GM23338 (cell line): ENCODE measurements at regions not wholly inside any gene's neighbourhood (a gene's known extent, or its start where the extent isn't known, plus 50 kb on each side); places are given as distances from the start of the nearest gene placed in this dataset.

Experiments used
- ATAC-seq: fragments of 200-7000 bp; cut with Tn5 transposase; 3 replicates; pipeline ENCODE4 v1.9.1; 2020
- DNase-seq: peaks from one replicate; pipeline ENCODE4 v3.0.0-alpha.2; 2015; ENCODE audit warnings: low spot score
- H2AFZ ChIP-seq: fragments of 200-600 bp; sonication (generic); 2 replicates; pipeline ENCODE4 v1.8.0; 2016; ENCODE audit warnings: antibody characterized with exemption, mild to moderate bottlenecking, moderate library complexity
- H3F3A ChIP-seq: fragments of 200-600 bp; sonication (generic); replicated peaks from 2 replicates; pipeline ENCODE4 v1.8.0; 2017; ENCODE audit warnings: antibody characterized with exemption, mixed run types, low read depth
- H3K27ac ChIP-seq: fragments of 200-600 bp; sonication (generic); 2 replicates; pipeline ENCODE4 v1.6.1; 2016; ENCODE audit warnings: low read depth
- H3K27me3 ChIP-seq: fragments of 200-600 bp; sonication (generic); 2 replicates; pipeline ENCODE4 v1.8.0; 2016; ENCODE audit warnings: mild to moderate bottlenecking, mixed run types, moderate library complexity; ENCODE audit not compliant: insufficient read depth
- H3K36me3 ChIP-seq: fragments of 200-600 bp; sonication (generic); 2 replicates; pipeline ENCODE4 v1.8.0; 2016; ENCODE audit warnings: mild to moderate bottlenecking; ENCODE audit not compliant: insufficient read depth
- H3K4me1 ChIP-seq: fragments of 200-600 bp; sonication (generic); 2 replicates; pipeline ENCODE4 v1.8.0; 2016; ENCODE audit warnings: mild to moderate bottlenecking, moderate library complexity; ENCODE audit not compliant: insufficient read depth
- H3K4me2 ChIP-seq: fragments of 200-600 bp; sonication (generic); 2 replicates; pipeline ENCODE4 v1.7.1; 2017; ENCODE audit warnings: mixed run types
- H3K4me3 ChIP-seq: fragments of 200-600 bp; sonication (generic); 2 replicates; pipeline ENCODE4 v1.6.1; 2016; ENCODE audit warnings: mixed run types
- H3K79me2 ChIP-seq: fragments of 200-600 bp; sonication (generic); replicated peaks from 2 replicates; pipeline ENCODE4 v1.8.0; 2017; ENCODE audit warnings: mild to moderate bottlenecking; ENCODE audit not compliant: insufficient read depth
- H3K9me2 ChIP-seq: fragments of 200-600 bp; sonication (generic); 2 replicates; pipeline ENCODE4 v1.8.0; 2017; ENCODE audit not compliant: insufficient read depth
- H4K20me1 ChIP-seq: fragments of 200-600 bp; sonication (generic); replicated peaks from 2 replicates; pipeline ENCODE4 v1.8.0; 2017; ENCODE audit warnings: mild to moderate bottlenecking; ENCODE audit not compliant: insufficient read depth
- H3K27ac Mint-ChIP-seq: 2 replicates; pipeline ENCODE4 v1.8.0; 2020; ENCODE audit warnings: inconsistent platforms, mild to moderate bottlenecking, moderate library complexity, mixed read lengths
- H3K27me3 Mint-ChIP-seq: 3 replicates; pipeline ENCODE4 v1.8.0; 2022; ENCODE audit warnings: low read depth, mild to moderate bottlenecking, moderate library complexity, mixed read lengths, inconsistent platforms; ENCODE audit not compliant: insufficient read depth, poor library complexity
- H3K36me3 Mint-ChIP-seq: 3 replicates; pipeline ENCODE4 v1.8.0; 2021; ENCODE audit warnings: low read depth, mild to moderate bottlenecking, inconsistent platforms, moderate library complexity, mixed read lengths
- H3K4me1 Mint-ChIP-seq: 3 replicates; pipeline ENCODE4 v1.8.0; 2020; ENCODE audit warnings: mild to moderate bottlenecking, inconsistent platforms, mixed read lengths
- H3K4me3 Mint-ChIP-seq: 3 replicates; pipeline ENCODE4 v1.8.0; 2021; ENCODE audit warnings: moderate library complexity, mild to moderate bottlenecking, inconsistent platforms, mixed read lengths
- H3K9me3 Mint-ChIP-seq: 3 replicates; pipeline ENCODE4 v1.8.0; 2020; ENCODE audit warnings: moderate library complexity, mild to moderate bottlenecking, inconsistent platforms, mixed read lengths
- CREB1 ChIP-seq: fragments of 250-450 bp; sonication (Bioruptor Pico); IDR thresholded peaks from 2 replicates; pipeline ENCODE4 v1.5.0; 2020; ENCODE audit warnings: low read depth, mild to moderate bottlenecking, moderate library complexity
- CTCF ChIP-seq, 2 experiments: fragments of 200-600 bp in 1 of 2; sonication (generic) in 1 of 2; conservative IDR thresholded peaks; 2 replicates each; pipeline versions ENCODE4 v1.5.1 to v1.6.1; 2016 to 2017; ENCODE audit warnings: antibody characterized with exemption in 2 of 2, low read depth in 2 of 2, mild to moderate bottlenecking in 2 of 2, moderate library complexity in 1 of 2
- ETS1 ChIP-seq: IDR thresholded peaks from 2 replicates; pipeline ENCODE4 v1.6.1; 2016; ENCODE audit warnings: antibody characterized with exemption
- EZH2 ChIP-seq: fragments of 200-600 bp; sonication (generic); IDR thresholded peaks from one replicate; pipeline ENCODE4 v1.8.0; 2017; ENCODE audit warnings: antibody characterized with exemption, mild to moderate bottlenecking, low read depth; ENCODE audit not compliant: unreplicated experiment
- EZH2phosphoT487 ChIP-seq: fragments of 200-600 bp; sonication (generic); IDR thresholded peaks from one replicate; pipeline ENCODE4 v1.8.1; 2018; ENCODE audit warnings: antibody characterized with exemption; ENCODE audit not compliant: unreplicated experiment
- JUNB ChIP-seq: IDR thresholded peaks from one replicate; pipeline ENCODE4 v1.6.1; 2016; ENCODE audit warnings: antibody characterized with exemption; ENCODE audit not compliant: unreplicated experiment
- NANOG ChIP-seq: IDR thresholded peaks from 2 replicates; pipeline ENCODE4 v1.6.1; 2016; ENCODE audit warnings: antibody characterized with exemption, borderline replicate concordance
- POLR2AphosphoS5 ChIP-seq: IDR thresholded peaks from 2 replicates; pipeline ENCODE4 v1.6.1; 2016; ENCODE audit warnings: antibody characterized with exemption, low read depth
- REST ChIP-seq: IDR thresholded peaks from one replicate; pipeline ENCODE4 v1.6.1; 2018; ENCODE audit warnings: antibody characterized with exemption; ENCODE audit not compliant: unreplicated experiment
- STAT1 ChIP-seq: IDR thresholded peaks from one replicate; pipeline ENCODE4 v1.6.1; 2016; ENCODE audit warnings: antibody characterized with exemption; ENCODE audit not compliant: unreplicated experiment
- ZNF114 ChIP-seq: fragments of 250-450 bp; sonication (Bioruptor Pico); IDR thresholded peaks from 2 replicates; pipeline ENCODE4 v1.5.0; 2020; ENCODE audit warnings: mild to moderate bottlenecking, moderate library complexity
- ZNF462 ChIP-seq: fragments of 250-450 bp; sonication (Bioruptor Pico); IDR thresholded peaks from 2 replicates; pipeline ENCODE4 v1.5.0; 2020; ENCODE audit warnings: mild to moderate bottlenecking, moderate library complexity

- H3K9me2 ChIP-seq, result no peaks in the 10 kb centered on the region
- TF ChIP-seq EZH2, result no peak
- TF ChIP-seq EZH2phosphoT487, result no peak
- no peak for TF ChIP-seq CREB1 (CRISPR knock-in tag)
- no peak for TF ChIP-seq REST
- TF ChIP-seq CTCF (conservative IDR thresholded peaks at IDR 0.05; ENCODE audit: low read depth in 2 of 2), result no peak
- TF ChIP-seq POLR2AphosphoS5, result no peak
- no peak for TF ChIP-seq ZNF114 (CRISPR knock-in tag)
- TF ChIP-seq JUNB, result no peak
- TF ChIP-seq ZNF462, result no peak
- no peak for TF ChIP-seq NANOG
- TF ChIP-seq STAT1, result no peak
- no peak for TF ChIP-seq ETS1
- H3K27ac Mint-ChIP-seq, result no peak overlapping the region
- DNase-seq (no peak), ATAC-seq (no peak)
- no peaks in the 10 kb centered on the region for H3K27me3 ChIP-seq
- no peaks in the 10 kb centered on the region for H3K36me3 Mint-ChIP-seq
- H2AFZ ChIP-seq, result no peak overlapping the region
- H3K27ac ChIP-seq, result no peak overlapping the region
- H3K79me2 ChIP-seq, result no peaks in the 10 kb centered on the region
- H4K20me1 ChIP-seq, result no peaks in the 10 kb centered on the region
- H3K4me2 ChIP-seq, result no peak overlapping the region
- no peaks in the 10 kb centered on the region for H3K27me3 Mint-ChIP-seq
- no peaks in the 10 kb centered on the region for H3K36me3 ChIP-seq
- H3K4me1 Mint-ChIP-seq, result peaks cover 11% of the 10 kb centered on the region
- H3K4me3 ChIP-seq, result no peak overlapping the region
- H3K4me1 ChIP-seq, result peaks cover 21% of the 10 kb centered on the region
- no peaks in the 10 kb centered on the region for H3K9me3 Mint-ChIP-seq
- H3F3A ChIP-seq, result no peaks in the 10 kb centered on the region
- H3K4me3 Mint-ChIP-seq, result no peak overlapping the region
Measured at GRCh38 chr1:64320470-64320869, 117.0 kb downstream of the UBE2U start.
